Spleen (tissue), 7 donors: ENCODE measurements at regions not wholly inside any gene's neighbourhood (a gene's known extent, or its start where the extent isn't known, plus 50 kb on each side); places are given as distances from the start of the nearest gene placed in this dataset.

Source experiments
- POLR2A ChIP-seq, 3 donors: fragments of 450-650 bp; IDR thresholded peaks; one replicate each; pipeline ENCODE4 v1.5.1; 2017; ENCODE audit warnings: antibody characterized with exemption in 3 of 3, mild to moderate bottlenecking in 1 of 3
- POLR2AphosphoS5 ChIP-seq, 3 donors: sonication (generic); formaldehyde crosslinking; IDR thresholded peaks; one replicate each; pipeline ENCODE4 v1.5.1; 2017; ENCODE audit warnings: antibody characterized with exemption in 3 of 3
- TF ChIP-seq, protein P1 (sequence below), 11 experiments: fragments of 200-600 bp in 7 of 11; fragments of 450-650 bp in 4 of 11; sonication (generic) in 4 of 11; IDR thresholded peaks in 8 of 11; conservative IDR thresholded peaks in 3 of 11; 1 replicate in 7 of 11; 2 replicates in 4 of 11; pipeline versions ENCODE4 v1.4.0 to v1.8.0; 2016 to 2021; ENCODE audit warnings: antibody characterized with exemption in 11 of 11, inconsistent platforms in 4 of 11, mild to moderate bottlenecking in 1 of 11
- donor health status: DM: no; HTN: no; CAD: no; lungs with moderate emphysema.
- donor health status: DM: no; HTN: no; CAD: no.
- donor health status: DM: no; HTN: no; CAD: no.

DNA sequence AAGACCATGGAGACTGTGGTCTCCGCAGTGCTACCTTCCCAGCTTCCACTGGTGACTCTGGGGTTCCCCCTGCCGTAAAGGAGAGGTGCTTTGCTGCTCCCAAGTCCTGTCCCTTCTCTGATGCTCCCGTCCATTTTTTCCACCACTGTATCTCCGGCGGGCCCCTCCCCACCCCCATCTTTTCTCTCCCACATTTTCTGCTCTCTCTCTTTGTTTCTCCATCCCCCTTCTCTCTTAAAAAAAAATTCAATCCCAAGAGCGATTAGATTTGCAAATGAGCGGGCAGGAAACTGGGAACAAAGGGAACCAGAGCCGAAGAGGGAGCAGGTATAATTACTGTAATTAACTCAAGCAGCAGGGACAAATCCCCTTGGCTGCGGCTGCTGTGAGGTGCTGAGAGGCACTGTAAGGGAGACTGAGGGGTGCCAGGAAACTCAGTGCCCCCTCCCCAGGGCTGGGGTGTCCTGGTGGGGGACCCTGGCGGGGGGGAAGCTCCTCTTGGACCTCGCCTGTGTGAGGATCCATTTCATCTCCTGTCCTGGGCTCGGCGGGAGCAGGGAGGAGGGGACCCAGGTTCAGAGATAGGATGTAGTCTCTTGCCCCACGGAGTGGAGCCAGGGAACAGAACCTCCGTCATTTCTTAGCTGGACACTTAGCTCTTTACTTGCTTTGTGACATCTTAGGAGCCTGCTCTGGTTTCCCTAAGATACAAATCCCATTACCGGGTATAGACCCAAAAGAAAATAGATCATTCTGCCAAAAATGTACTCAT lies 140.4 kb upstream of the NRXN3 start:
- TF ChIP-seq POLR2AphosphoS5 (IDR thresholded peaks at IDR 0.05) (no peak), POLR2A (IDR thresholded peaks at IDR 0.05) (no peak)
- TF ChIP-seq, protein P1, sequence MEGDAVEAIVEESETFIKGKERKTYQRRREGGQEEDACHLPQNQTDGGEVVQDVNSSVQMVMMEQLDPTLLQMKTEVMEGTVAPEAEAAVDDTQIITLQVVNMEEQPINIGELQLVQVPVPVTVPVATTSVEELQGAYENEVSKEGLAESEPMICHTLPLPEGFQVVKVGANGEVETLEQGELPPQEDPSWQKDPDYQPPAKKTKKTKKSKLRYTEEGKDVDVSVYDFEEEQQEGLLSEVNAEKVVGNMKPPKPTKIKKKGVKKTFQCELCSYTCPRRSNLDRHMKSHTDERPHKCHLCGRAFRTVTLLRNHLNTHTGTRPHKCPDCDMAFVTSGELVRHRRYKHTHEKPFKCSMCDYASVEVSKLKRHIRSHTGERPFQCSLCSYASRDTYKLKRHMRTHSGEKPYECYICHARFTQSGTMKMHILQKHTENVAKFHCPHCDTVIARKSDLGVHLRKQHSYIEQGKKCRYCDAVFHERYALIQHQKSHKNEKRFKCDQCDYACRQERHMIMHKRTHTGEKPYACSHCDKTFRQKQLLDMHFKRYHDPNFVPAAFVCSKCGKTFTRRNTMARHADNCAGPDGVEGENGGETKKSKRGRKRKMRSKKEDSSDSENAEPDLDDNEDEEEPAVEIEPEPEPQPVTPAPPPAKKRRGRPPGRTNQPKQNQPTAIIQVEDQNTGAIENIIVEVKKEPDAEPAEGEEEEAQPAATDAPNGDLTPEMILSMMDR (IDR thresholded peaks at IDR 0.05 in 8 of 11, conservative IDR thresholded peaks at IDR 0.05 in 3 of 11), result no peak
